Thyroid gland (tissue), 4 donors: ENCODE measurements at regions not wholly inside any gene's neighbourhood (a gene's known extent, or its start where the extent isn't known, plus 50 kb on each side); places are given as distances from the start of the nearest gene placed in this dataset.

Experiments used
- DNase-seq, 2 donors: peaks; one replicate each; pipeline ENCODE4 v3.0.0-alpha.2; 2019
- H3K27ac ChIP-seq, 3 donors: fragments of 200-600 bp; sonication (generic); 1 replicate in 2 of 3; 2 replicates in 1 of 3; pipeline ENCODE4 v1.5.1; 2016 to 2019; ENCODE audit warnings: mild to moderate bottlenecking in 1 of 3, moderate library complexity in 1 of 3
- H3K27me3 ChIP-seq: fragments of 200-600 bp; sonication (generic); one replicate; pipeline ENCODE4 v1.5.1; 2019
- H3K36me3 ChIP-seq, 2 donors: fragments of 200-600 bp; sonication (generic); one replicate each; pipeline ENCODE4 v1.5.1; 2016 to 2019
- H3K4me1 ChIP-seq, 2 donors: fragments of 200-600 bp; sonication (generic); one replicate each; pipeline ENCODE4 v1.5.1; 2017 to 2019
- H3K4me3 ChIP-seq, 3 donors: fragments of 200-600 bp; sonication (generic); replicated peaks in 1 of 3; 1 replicate in 2 of 3; 2 replicates in 1 of 3; pipeline ENCODE4 v1.5.1; 2016; ENCODE audit warnings: mild to moderate bottlenecking in 1 of 3
- H3K9me3 ChIP-seq: fragments of 200-600 bp; sonication (generic); one replicate; pipeline ENCODE4 v1.5.1; 2017
- CTCF ChIP-seq, 6 experiments: fragments of 200-600 bp in 3 of 6; fragments of 450-650 bp in 3 of 6; sonication (generic) in 3 of 6; IDR thresholded peaks; one replicate each; pipeline ENCODE4 v1.5.1; 2016 to 2019; ENCODE audit warnings: antibody characterized with exemption in 6 of 6, mild to moderate bottlenecking in 2 of 6, inconsistent platforms in 1 of 6, moderate library complexity in 1 of 6
- POLR2A ChIP-seq, 2 donors: fragments of 450-650 bp; IDR thresholded peaks; one replicate each; pipeline ENCODE4 v1.6.1; 2017; ENCODE audit warnings: antibody characterized with exemption in 2 of 2, mild to moderate bottlenecking in 2 of 2, moderate library complexity in 1 of 2
- WGBS, 2 donors: methylation state at CpG; one replicate each; pipeline ENCODE4 v1.1.5; 2017; 5-methylcytosine and 5-hydroxymethylcytosine counted together
- intact Hi-C: fragments of 100-400 bp; cut with DNase I; formaldehyde crosslinking; loops from one replicate; pipeline ENCODE4 v1.15.1; 2023

- intact Hi-C loops: no loop called here
- H3K27me3 ChIP-seq: no peaks in the 10 kb centered on the region
- no peaks in the 10 kb centered on the region for H3K36me3 ChIP-seq
- no peak for DNase-seq
- WGBS, 2 donors: 94 to 95% methylated on average over 2 of the region's 2 CpGs
- no peaks in the 10 kb centered on the region for H3K9me3 ChIP-seq
- no peak overlapping the region for H3K27ac ChIP-seq
- H3K4me3 ChIP-seq: no peak overlapping the region
- H3K4me1 ChIP-seq: no peaks in the 10 kb centered on the region
- TF ChIP-seq POLR2A (IDR thresholded peaks at IDR 0.05): no peak
- no peak for TF ChIP-seq CTCF (IDR thresholded peaks at IDR 0.05)
These were observed 416.6 kb downstream of the LRIG3 start for GRCh38 chr12:58503731-58504130.

GRCh38 chr12:58504143-58504938 lies 416.0 kb downstream of the LRIG3 start:
- no peak for DNase-seq
- Histone ChIP-seq H3K4me3 (no peak overlapping the region), H3K27me3 (no peaks in the 10 kb centered on the region), H3K4me1 (no peaks in the 10 kb centered on the region), H3K27ac (no peak overlapping the region), H3K9me3 (no peaks in the 10 kb centered on the region), H3K36me3 (no peaks in the 10 kb centered on the region)
- 87 to 94% methylated on average over 5 of the region's 5 CpGs for WGBS, 2 donors
- TF ChIP-seq POLR2A (IDR thresholded peaks at IDR 0.05): no peak
- TF ChIP-seq CTCF (IDR thresholded peaks at IDR 0.05): no peak
- intact Hi-C loops: no loop called here

GRCh38 chr12:58509116-58509885 lies 411.0 kb downstream of the LRIG3 start:
- Histone ChIP-seq H3K9me3 (no peaks in the 10 kb centered on the region), H3K4me3 (no peak overlapping the region), H3K27ac (no peak overlapping the region), H3K27me3 (no peaks in the 10 kb centered on the region), H3K36me3 (no peaks in the 10 kb centered on the region), H3K4me1 (no peaks in the 10 kb centered on the region)
- no peak for DNase-seq
- 86 to 91% methylated on average over 5 of the region's 5 CpGs for WGBS, 2 donors
- intact Hi-C loops: no loop called here
- TF ChIP-seq CTCF (IDR thresholded peaks at IDR 0.05) (no peak), POLR2A (IDR thresholded peaks at IDR 0.05) (no peak)

- intact Hi-C loops: no loop called here
- WGBS, 2 donors: 77 to 78% methylated on average over 4 of the region's 4 CpGs
- Histone ChIP-seq H3K36me3 (no peaks in the 10 kb centered on the region), H3K27me3 (no peaks in the 10 kb centered on the region), H3K4me1 (no peaks in the 10 kb centered on the region), H3K4me3 (no peak overlapping the region), H3K27ac (no peak overlapping the region), H3K9me3 (no peaks in the 10 kb centered on the region)
- no peak for DNase-seq
- TF ChIP-seq CTCF (IDR thresholded peaks at IDR 0.05) (no peak), POLR2A (IDR thresholded peaks at IDR 0.05) (no peak)
These were observed 406.9 kb downstream of the LRIG3 start for GRCh38 chr12:58513301-58513834.

- H3K4me1 ChIP-seq: no peaks in the 10 kb centered on the region
- no peak overlapping the region for H3K4me3 ChIP-seq
- H3K27me3 ChIP-seq: no peaks in the 10 kb centered on the region
- no peaks in the 10 kb centered on the region for H3K9me3 ChIP-seq
- WGBS, 2 donors: 77 to 83% methylated on average over 4 of the region's 4 CpGs
- H3K27ac ChIP-seq: no peak overlapping the region
- TF ChIP-seq POLR2A (IDR thresholded peaks at IDR 0.05): no peak
- TF ChIP-seq CTCF (IDR thresholded peaks at IDR 0.05): no peak
- intact Hi-C loops: no loop called here
- no peak for DNase-seq
- H3K36me3 ChIP-seq: no peaks in the 10 kb centered on the region
These were observed 406.5 kb downstream of the LRIG3 start for GRCh38 chr12:58513852-58514251.
